ENCODE measurements at regions not wholly inside any gene's neighbourhood (a gene's known extent, or its start where the extent isn't known, plus 50 kb on each side); places are given as distances from the start of the nearest gene placed in this dataset.

DNA sequence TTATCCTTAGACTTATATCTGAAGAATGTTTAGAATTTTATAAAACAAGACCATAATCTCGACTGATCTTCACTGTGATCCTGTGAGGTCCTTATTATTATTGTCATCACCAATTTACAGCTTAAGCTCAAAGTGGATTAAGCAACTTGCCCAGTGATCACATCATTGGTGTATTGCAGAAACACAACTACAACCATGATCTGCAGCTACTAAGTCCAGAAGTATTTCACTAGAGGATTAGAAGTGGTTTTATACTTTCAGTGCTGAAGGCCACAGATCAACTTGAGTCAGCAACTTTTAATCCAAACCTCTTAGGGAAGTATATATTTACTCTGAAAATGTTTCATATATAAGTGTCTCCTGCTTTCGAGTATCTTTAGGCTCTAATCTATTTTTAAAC, 624.3 kb upstream of the SOX9 start:
- TF ChIP-seq ZNF331 (CRISPR knock-in tag; IDR thresholded peaks at IDR 0.05; ENCODE audit: low read depth) (no peak), STAT1 (IDR thresholded peaks at IDR 0.05; ENCODE audit: unreplicated experiment) (no peak), ZNF114 (CRISPR knock-in tag; IDR thresholded peaks at IDR 0.05) (no peak), NANOG (IDR thresholded peaks at IDR 0.05; ENCODE audit: borderline replicate concordance) (no peak), EZH2phosphoT487 (IDR thresholded peaks at IDR 0.05; ENCODE audit: unreplicated experiment) (no peak)
- TF ChIP-seq, protein P1, sequence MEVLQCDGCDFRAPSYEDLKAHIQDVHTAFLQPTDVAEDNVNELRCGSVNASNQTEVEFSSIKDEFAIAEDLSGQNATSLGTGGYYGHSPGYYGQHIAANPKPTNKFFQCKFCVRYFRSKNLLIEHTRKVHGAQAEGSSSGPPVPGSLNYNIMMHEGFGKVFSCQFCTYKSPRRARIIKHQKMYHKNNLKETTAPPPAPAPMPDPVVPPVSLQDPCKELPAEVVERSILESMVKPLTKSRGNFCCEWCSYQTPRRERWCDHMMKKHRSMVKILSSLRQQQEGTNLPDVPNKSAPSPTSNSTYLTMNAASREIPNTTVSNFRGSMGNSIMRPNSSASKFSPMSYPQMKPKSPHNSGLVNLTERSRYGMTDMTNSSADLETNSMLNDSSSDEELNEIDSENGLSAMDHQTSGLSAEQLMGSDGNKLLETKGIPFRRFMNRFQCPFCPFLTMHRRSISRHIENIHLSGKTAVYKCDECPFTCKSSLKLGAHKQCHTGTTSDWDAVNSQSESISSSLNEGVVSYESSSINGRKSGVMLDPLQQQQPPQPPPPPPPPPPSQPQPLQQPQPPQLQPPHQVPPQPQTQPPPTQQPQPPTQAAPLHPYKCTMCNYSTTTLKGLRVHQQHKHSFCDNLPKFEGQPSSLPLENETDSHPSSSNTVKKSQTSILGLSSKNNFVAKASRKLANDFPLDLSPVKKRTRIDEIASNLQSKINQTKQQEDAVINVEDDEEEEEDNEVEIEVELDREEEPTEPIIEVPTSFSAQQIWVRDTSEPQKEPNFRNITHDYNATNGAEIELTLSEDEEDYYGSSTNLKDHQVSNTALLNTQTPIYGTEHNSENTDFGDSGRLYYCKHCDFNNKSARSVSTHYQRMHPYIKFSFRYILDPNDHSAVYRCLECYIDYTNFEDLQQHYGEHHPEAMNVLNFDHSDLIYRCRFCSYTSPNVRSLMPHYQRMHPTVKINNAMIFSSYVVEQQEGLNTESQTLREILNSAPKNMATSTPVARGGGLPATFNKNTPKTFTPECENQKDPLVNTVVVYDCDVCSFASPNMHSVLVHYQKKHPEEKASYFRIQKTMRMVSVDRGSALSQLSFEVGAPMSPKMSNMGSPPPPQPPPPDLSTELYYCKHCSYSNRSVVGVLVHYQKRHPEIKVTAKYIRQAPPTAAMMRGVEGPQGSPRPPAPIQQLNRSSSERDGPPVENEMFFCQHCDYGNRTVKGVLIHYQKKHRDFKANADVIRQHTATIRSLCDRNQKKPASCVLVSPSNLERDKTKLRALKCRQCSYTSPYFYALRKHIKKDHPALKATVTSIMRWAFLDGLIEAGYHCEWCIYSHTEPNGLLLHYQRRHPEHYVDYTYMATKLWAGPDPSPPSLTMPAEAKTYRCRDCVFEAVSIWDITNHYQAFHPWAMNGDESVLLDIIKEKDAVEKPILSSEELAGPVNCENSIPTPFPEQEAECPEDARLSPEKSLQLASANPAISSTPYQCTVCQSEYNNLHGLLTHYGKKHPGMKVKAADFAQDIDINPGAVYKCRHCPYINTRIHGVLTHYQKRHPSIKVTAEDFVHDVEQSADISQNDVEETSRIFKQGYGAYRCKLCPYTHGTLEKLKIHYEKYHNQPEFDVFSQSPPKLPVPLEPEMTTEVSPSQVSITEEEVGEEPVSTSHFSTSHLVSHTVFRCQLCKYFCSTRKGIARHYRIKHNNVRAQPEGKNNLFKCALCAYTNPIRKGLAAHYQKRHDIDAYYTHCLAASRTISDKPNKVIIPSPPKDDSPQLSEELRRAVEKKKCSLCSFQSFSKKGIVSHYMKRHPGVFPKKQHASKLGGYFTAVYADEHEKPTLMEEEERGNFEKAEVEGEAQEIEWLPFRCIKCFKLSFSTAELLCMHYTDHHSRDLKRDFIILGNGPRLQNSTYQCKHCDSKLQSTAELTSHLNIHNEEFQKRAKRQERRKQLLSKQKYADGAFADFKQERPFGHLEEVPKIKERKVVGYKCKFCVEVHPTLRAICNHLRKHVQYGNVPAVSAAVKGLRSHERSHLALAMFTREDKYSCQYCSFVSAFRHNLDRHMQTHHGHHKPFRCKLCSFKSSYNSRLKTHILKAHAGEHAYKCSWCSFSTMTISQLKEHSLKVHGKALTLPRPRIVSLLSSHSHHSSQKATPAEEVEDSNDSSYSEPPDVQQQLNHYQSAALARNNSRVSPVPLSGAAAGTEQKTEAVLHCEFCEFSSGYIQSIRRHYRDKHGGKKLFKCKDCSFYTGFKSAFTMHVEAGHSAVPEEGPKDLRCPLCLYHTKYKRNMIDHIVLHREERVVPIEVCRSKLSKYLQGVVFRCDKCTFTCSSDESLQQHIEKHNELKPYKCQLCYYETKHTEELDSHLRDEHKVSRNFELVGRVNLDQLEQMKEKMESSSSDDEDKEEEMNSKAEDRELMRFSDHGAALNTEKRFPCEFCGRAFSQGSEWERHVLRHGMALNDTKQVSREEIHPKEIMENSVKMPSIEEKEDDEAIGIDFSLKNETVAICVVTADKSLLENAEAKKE (CRISPR knock-in tag; IDR thresholded peaks at IDR 0.05): no peak
- TF ChIP-seq, protein P2, sequence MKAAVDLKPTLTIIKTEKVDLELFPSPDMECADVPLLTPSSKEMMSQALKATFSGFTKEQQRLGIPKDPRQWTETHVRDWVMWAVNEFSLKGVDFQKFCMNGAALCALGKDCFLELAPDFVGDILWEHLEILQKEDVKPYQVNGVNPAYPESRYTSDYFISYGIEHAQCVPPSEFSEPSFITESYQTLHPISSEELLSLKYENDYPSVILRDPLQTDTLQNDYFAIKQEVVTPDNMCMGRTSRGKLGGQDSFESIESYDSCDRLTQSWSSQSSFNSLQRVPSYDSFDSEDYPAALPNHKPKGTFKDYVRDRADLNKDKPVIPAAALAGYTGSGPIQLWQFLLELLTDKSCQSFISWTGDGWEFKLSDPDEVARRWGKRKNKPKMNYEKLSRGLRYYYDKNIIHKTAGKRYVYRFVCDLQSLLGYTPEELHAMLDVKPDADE (IDR thresholded peaks at IDR 0.05): no peak
- no peaks in the 10 kb centered on the region for H3K79me2 ChIP-seq (replicated peaks; ENCODE audit: insufficient read depth)
- H2AFZ ChIP-seq: no peak overlapping the region
- Mint-ChIP-seq H3K4me3 (no peak overlapping the region), H3K27ac (no peak overlapping the region), H3K4me1 (no peaks in the 10 kb centered on the region), H3K27me3 (ENCODE audit: insufficient read depth, low read depth, poor library complexity) (no peaks in the 10 kb centered on the region), H3K36me3 (ENCODE audit: low read depth) (no peaks in the 10 kb centered on the region), H3K9me3 (no peaks in the 10 kb centered on the region)
- no peak overlapping the region for H3K4me3 ChIP-seq
- H3K36me3 ChIP-seq (ENCODE audit: insufficient read depth): no peaks in the 10 kb centered on the region
- ATAC-seq (no peak), DNase-seq (ENCODE audit: low spot score) (no peak)
- H3K4me2 ChIP-seq: no peak overlapping the region
- H3K4me1 ChIP-seq (ENCODE audit: insufficient read depth): no peaks in the 10 kb centered on the region
- H3F3A ChIP-seq (replicated peaks; ENCODE audit: low read depth): no peaks in the 10 kb centered on the region
- H3K27me3 ChIP-seq (ENCODE audit: insufficient read depth): no peaks in the 10 kb centered on the region
- no peaks in the 10 kb centered on the region for H3K9me2 ChIP-seq (ENCODE audit: insufficient read depth)
- no peak overlapping the region for H3K27ac ChIP-seq (ENCODE audit: low read depth)
- H4K20me1 ChIP-seq (replicated peaks; ENCODE audit: insufficient read depth): no peaks in the 10 kb centered on the region

All from GM23338 (cell line).